Activated naive CD8-positive, alpha-beta T cell (primary cell): ENCODE measurements at regions not wholly inside any gene's neighbourhood (a gene's known extent, or its start where the extent isn't known, plus 50 kb on each side); places are given as distances from the start of the nearest gene placed in this dataset.

Experiments used
- H3K27ac Mint-ChIP-seq: one replicate; pipeline ENCODE4 v1.8.0; 2021; ENCODE audit warnings: mixed read lengths
- H3K27me3 Mint-ChIP-seq: one replicate; pipeline ENCODE4 v1.8.0; 2021; ENCODE audit warnings: mixed read lengths
- H3K36me3 Mint-ChIP-seq: one replicate; pipeline ENCODE4 v1.8.0; 2021; ENCODE audit warnings: mixed read lengths
- H3K4me1 Mint-ChIP-seq: one replicate; pipeline ENCODE4 v1.8.0; 2021; ENCODE audit warnings: low read depth, mixed read lengths
- H3K4me3 Mint-ChIP-seq: one replicate; pipeline ENCODE4 v1.8.0; 2021; ENCODE audit warnings: mild to moderate bottlenecking, mixed read lengths
- H3K9me3 Mint-ChIP-seq: one replicate; pipeline ENCODE4 v1.8.0; 2021; ENCODE audit warnings: low read depth, mixed read lengths

DNA sequence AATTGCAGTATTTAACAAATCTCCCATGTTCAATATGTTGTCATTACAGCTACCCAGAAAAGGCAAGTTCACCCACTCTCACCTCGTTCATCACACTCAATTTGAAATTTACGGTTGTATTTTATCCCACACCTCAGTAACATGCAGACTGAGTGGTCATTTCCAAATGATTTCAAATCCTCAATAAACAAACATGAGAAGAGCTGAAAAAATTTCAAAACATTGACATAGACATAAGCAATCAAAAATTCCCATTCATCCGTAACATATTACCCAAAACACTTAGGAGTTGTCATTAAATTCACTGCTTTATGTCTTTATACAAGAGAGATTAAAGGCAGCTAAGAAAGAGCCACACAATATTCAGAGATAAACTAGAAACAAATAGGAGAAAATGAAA lies 61.7 kb upstream of the NEBL start:
- H3K4me1 Mint-ChIP-seq: no peaks in the 10 kb centered on the region
- H3K27me3 Mint-ChIP-seq: no peaks in the 10 kb centered on the region
- H3K36me3 Mint-ChIP-seq: no peaks in the 10 kb centered on the region
- H3K4me3 Mint-ChIP-seq: no peak overlapping the region
- no peaks in the 10 kb centered on the region for H3K9me3 Mint-ChIP-seq
- no peak overlapping the region for H3K27ac Mint-ChIP-seq

DNA sequence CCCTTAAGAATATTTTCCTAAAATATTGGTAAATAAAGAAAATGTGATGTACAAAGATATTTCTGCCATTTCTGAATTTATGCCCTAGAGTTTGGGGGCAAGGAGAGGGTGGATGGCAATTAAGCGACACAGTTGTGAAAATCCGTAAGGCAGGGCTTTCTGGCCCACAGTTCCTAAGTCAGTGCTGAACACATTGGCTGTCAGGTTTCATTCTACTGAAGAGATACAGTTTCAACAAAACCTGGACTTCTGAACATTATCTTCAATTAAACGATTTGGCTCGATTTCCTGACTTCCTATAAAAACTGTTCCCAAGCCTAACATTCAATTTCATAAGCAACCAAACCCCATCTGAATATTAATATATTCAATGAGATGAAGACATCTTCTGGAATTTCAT lies 61.1 kb upstream of the NEBL start:
- Mint-ChIP-seq H3K36me3 (no peaks in the 10 kb centered on the region), H3K4me1 (no peaks in the 10 kb centered on the region), H3K9me3 (no peaks in the 10 kb centered on the region), H3K27ac (no peak overlapping the region), H3K27me3 (no peaks in the 10 kb centered on the region), H3K4me3 (no peak overlapping the region)

DNA sequence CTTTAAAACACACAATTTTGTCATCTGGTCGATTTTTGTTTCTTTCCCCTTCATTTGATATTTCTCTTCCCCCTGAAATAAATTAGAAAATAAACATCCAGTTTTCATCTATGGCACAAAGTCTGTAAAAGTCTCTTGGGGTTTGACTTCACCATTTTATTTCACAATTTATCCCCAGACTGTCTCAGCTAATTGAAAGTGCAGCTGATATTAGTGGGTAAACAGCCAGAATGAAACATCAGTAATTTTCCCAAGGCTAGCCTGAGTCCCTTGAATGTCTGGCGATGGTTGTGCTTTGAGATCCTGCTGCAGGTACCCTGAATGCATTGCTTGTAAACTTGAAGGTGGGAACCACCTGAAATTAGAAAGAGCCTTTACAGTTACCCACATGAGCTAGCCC lies 60.6 kb upstream of the NEBL start:
- no peak overlapping the region for H3K27ac Mint-ChIP-seq
- no peaks in the 10 kb centered on the region for H3K9me3 Mint-ChIP-seq
- no peaks in the 10 kb centered on the region for H3K27me3 Mint-ChIP-seq
- no peaks in the 10 kb centered on the region for H3K36me3 Mint-ChIP-seq
- no peak overlapping the region for H3K4me3 Mint-ChIP-seq
- H3K4me1 Mint-ChIP-seq: no peaks in the 10 kb centered on the region

DNA sequence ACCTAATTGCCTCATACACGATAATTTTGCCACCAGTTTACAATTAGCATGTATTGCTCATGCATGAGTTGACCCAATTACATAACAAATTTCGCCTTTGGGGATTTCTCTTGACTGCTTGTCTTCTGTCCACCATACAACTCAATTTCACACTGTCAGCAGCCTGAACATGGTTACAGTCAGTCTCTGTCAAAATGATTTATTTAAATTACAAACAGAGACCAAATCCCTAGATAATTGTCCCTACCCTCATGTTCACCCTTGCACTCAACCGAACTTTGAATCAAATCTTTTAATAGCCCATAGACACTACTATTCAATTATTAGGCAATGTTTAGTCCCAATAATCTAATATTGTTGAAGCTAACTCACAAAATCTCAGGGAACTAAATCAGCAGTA lies 59.7 kb upstream of the NEBL start:
- H3K36me3 Mint-ChIP-seq: no peaks in the 10 kb centered on the region
- no peaks in the 10 kb centered on the region for H3K4me1 Mint-ChIP-seq
- no peak overlapping the region for H3K4me3 Mint-ChIP-seq
- H3K9me3 Mint-ChIP-seq: no peaks in the 10 kb centered on the region
- no peak overlapping the region for H3K27ac Mint-ChIP-seq
- H3K27me3 Mint-ChIP-seq: no peaks in the 10 kb centered on the region

DNA sequence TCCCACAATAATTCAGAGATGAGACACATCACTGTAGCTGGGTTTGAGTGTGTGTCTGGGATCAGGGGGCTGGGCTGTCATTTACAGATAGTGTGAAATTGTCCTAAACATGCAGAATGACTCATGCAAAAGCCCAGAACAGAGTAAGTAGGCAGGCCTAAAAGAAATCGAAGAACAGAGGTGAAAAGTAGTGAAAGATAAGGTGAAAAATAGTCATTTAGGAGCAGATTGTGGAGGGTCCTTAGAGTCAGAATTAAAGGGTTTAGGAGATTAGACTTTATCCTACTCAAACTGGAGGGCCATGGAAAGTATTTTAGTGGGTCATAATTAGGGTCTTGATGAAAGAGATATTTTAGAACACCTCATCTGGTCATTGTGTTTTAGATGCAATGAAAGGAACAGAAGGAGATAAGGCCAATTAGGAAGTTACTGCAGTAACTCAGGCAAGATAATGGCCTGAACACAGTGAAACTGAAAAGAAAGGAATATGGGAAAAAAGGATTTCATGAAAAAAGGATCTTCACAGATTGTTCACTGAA lies 58.3 kb upstream of the NEBL start:
- no peaks in the 10 kb centered on the region for H3K27me3 Mint-ChIP-seq
- no peaks in the 10 kb centered on the region for H3K9me3 Mint-ChIP-seq
- no peaks in the 10 kb centered on the region for H3K4me1 Mint-ChIP-seq
- H3K27ac Mint-ChIP-seq: no peak overlapping the region
- no peak overlapping the region for H3K4me3 Mint-ChIP-seq
- no peaks in the 10 kb centered on the region for H3K36me3 Mint-ChIP-seq

DNA sequence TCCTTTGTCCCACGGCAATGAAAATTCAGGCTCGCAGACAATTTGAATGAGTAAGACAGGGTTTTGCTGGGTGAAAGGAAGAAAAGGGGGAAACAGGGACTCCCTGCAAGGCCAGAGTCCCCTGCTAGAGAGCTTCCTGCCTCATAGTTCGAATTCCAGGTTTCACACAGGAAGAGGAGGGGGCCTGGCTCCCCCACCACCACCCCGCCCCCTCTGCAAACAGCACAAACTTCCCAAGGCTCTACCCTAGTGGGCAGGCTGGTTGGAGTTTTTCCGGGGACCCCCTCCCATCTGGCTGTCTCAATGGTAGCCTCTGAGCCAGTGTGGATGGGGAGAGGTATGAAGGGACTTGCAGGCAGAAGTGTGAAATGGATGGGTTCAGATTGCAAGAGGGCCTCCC lies 57.4 kb upstream of the NEBL start:
- Mint-ChIP-seq H3K9me3 (no peaks in the 10 kb centered on the region), H3K36me3 (no peaks in the 10 kb centered on the region), H3K27ac (no peak overlapping the region), H3K4me3 (no peak overlapping the region), H3K4me1 (no peaks in the 10 kb centered on the region), H3K27me3 (no peaks in the 10 kb centered on the region)

DNA sequence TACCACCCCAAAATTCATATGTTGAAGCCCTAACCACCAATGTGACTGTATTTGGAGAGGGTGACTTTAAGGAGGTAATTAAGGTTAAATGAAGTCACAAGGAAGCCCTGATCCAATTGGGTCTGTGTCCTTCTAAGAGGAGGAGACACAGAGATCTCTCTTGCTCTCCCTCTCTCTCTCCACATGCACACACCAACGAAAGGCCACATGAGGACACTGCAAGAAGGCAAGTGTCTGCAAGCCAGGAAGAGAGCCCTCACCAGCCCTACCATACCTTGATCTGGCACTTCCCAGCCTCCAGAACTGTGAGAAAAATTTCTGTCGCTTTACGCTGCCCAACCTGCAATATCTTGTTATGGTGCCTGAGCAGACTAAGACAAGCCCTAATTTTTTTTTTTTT lies 56.0 kb upstream of the NEBL start:
- Mint-ChIP-seq H3K4me1 (peaks cover 3% of the 10 kb centered on the region), H3K9me3 (no peaks in the 10 kb centered on the region)

DNA sequence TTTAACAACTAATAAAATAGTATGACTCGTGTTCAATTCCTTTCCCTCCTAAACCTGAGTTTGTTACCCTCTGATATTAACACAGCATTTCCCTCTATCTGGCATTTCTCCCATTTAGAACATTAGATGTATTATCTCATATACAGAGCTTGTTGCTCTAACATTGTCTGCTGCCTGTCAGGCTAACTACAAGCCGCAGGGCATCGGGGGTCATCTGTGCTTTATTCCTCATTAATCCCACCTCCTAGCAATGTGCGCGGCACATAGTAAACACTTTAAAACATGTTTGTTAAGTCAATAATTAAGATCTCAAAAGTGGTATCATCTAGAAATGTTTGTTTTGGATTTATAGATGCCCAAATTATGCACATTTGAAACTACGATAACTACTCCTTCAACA lies 52.9 kb upstream of the NEBL start:
- H3K4me1 Mint-ChIP-seq: peaks cover 3% of the 10 kb centered on the region
- no peak overlapping the region for H3K4me3 Mint-ChIP-seq
- no peaks in the 10 kb centered on the region for H3K9me3 Mint-ChIP-seq
- H3K27me3 Mint-ChIP-seq: no peaks in the 10 kb centered on the region
- no peaks in the 10 kb centered on the region for H3K36me3 Mint-ChIP-seq
- H3K27ac Mint-ChIP-seq: no peak overlapping the region

More for the DNA sequence above, 56.0 kb upstream of the NEBL start:
- Mint-ChIP-seq H3K27me3 (no peaks in the 10 kb centered on the region), H3K4me3 (no peak overlapping the region), H3K27ac (no peak overlapping the region), H3K36me3 (no peaks in the 10 kb centered on the region)

DNA sequence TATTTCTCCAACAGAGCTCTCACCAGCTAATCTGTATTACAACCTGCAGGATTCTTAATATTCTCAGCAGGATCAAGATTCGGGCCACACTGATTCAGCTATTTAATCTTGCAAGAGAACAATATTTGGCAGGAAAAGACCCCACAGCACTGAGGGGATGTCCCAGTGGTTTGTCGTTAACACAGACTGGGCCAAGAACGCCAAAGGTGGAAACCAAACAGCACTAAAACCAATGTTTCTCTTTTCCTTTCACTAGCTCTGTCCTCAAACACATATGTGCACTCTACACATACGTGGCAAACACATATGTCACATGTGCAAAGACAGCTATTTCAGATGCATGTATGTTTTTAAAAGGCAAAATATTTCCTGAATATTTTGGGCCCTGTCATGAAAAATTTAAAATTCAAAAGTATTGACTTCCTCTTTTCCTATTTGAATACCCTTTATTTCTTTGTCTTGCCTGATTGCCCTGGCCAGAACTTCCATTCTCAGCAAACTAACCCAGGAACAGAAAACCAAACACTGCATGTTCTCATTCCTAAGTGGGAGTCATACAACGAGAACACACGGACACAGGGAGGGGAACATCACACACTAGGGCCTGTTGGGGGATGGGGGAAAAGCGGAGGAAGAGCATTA lies 51.7 kb upstream of the NEBL start:
- Mint-ChIP-seq H3K4me3 (no peak overlapping the region), H3K27me3 (no peaks in the 10 kb centered on the region), H3K9me3 (no peaks in the 10 kb centered on the region), H3K36me3 (no peaks in the 10 kb centered on the region), H3K4me1 (peaks cover 3% of the 10 kb centered on the region), H3K27ac (no peak overlapping the region)
